ENCODE measurements at regions not wholly inside any gene's neighbourhood (a gene's known extent, or its start where the extent isn't known, plus 50 kb on each side); places are given as distances from the start of the nearest gene placed in this dataset.

- no peak for TF ChIP-seq EZH2phosphoT487 (IDR thresholded peaks at IDR 0.05; ENCODE audit: borderline replicate concordance, low read length)
- TF ChIP-seq CTCF (conservative IDR thresholded peaks at IDR 0.05; ENCODE audit: low read depth, low read length): no peak
Observed at GRCh38 chr7:84462259-84462658, 267.7 kb upstream of the SEMA3A start.

All from PC-3 (cell line).